ENCODE measurements at regions not wholly inside any gene's neighbourhood (a gene's known extent, or its start where the extent isn't known, plus 50 kb on each side); places are given as distances from the start of the nearest gene placed in this dataset.
"Not testable (repeated sequence)": the region's sequence is repeated elsewhere in the genome, so short reads cannot be mapped to it uniquely, and the experiment has no call there.

- no peak for DNase-seq
These were observed 100.3 kb upstream of the KCTD1 start for GRCh38 chr18:26648509-26649192.

- DNase-seq = no peak
These were observed 98.5 kb upstream of the KCTD1 start for GRCh38 chr18:26646901-26647300.

- DNase-seq = no peak
These were observed 94.3 kb upstream of the KCTD1 start for GRCh38 chr18:26642440-26643348.

GRCh38 chr18:26640541-26640940 is 92.2 kb upstream of the KCTD1 start:
- no peak for DNase-seq

- DNase-seq = no peak
These were observed 90.8 kb upstream of the KCTD1 start for GRCh38 chr18:26639149-26639548.

GRCh38 chr18:26637983-26638382 is 89.6 kb upstream of the KCTD1 start:
- DNase-seq = no peak

GRCh38 chr18:26637324-26637723 is 89.0 kb upstream of the KCTD1 start:
- no peak for DNase-seq

- DNase-seq = no peak
These were observed 87.1 kb upstream of the KCTD1 start for GRCh38 chr18:26635466-26635865.

GRCh38 chr18:26634631-26635030 is 86.3 kb upstream of the KCTD1 start:
- DNase-seq = no peak

- DNase-seq = no peak
These were observed 82.8 kb upstream of the KCTD1 start for GRCh38 chr18:26631135-26631534.

GRCh38 chr18:26630596-26630995 is 82.2 kb upstream of the KCTD1 start:
- DNase-seq = no peak

- DNase-seq = no peak
These were observed 79.7 kb upstream of the KCTD1 start for GRCh38 chr18:26628017-26628416.

- no peak for DNase-seq
These were observed 76.1 kb upstream of the KCTD1 start for GRCh38 chr18:26624443-26624842.

GRCh38 chr18:26623314-26623713 is 75.0 kb upstream of the KCTD1 start:
- DNase-seq = not testable (repeated sequence)

- DNase-seq = peak; percentile 26
These were observed 73.0 kb upstream of the KCTD1 start for GRCh38 chr18:26621161-26622026.

GRCh38 chr18:26619350-26619749 is 71.0 kb upstream of the KCTD1 start:
- DNase-seq = no peak

- DNase-seq = no peak
These were observed 69.8 kb upstream of the KCTD1 start for GRCh38 chr18:26618135-26618534.

- DNase-seq = no peak
These were observed 68.8 kb upstream of the KCTD1 start for GRCh38 chr18:26617151-26617554.

- no peak for DNase-seq
These were observed 66.0 kb upstream of the KCTD1 start for GRCh38 chr18:26614374-26614773.
